B cell (primary cell): ENCODE measurements at regions not wholly inside any gene's neighbourhood (a gene's known extent, or its start where the extent isn't known, plus 50 kb on each side); places are given as distances from the start of the nearest gene placed in this dataset.

Experiments
- ATAC-seq: fragments of 200-7000 bp; cut with Tn5 transposase; one replicate; pipeline ENCODE4 v1.10.0; 2021; ENCODE audit warnings: low read depth, mild to moderate bottlenecking, moderate number of reproducible peaks, moderate library complexity
- CTCF ChIA-PET: fragments of 350-600 bp; sonication (Branson Sonifier 250); formaldehyde crosslinking; loops from one replicate; lab custom pipeline; 2021; ENCODE audit warnings: antibody characterized with exemption, inconsistent platforms; lab: Charles Lee
- POLR2A ChIA-PET: fragments of 350-600 bp; sonication (Branson Sonifier 250); formaldehyde crosslinking; loops from one replicate; lab custom pipeline; 2021; ENCODE audit warnings: antibody characterized with exemption; lab: Charles Lee
- DNase-seq: peaks from one replicate; pipeline ENCODE4 v3.0.0; 2013
- H2AFZ ChIP-seq: 2 replicates; pipeline ENCODE4 v1.6.1; 2012; ENCODE audit warnings: mild to moderate bottlenecking, low read depth, low read length; ENCODE audit not compliant: insufficient read depth, poor library complexity, severe bottlenecking
- H3K27ac ChIP-seq, 2 donors: 1 replicate in 1 of 2; 2 replicates in 1 of 2; pipeline ENCODE4 v1.5.1; 2012 to 2013; ENCODE audit warnings: low read length in 2 of 2, mild to moderate bottlenecking in 2 of 2, moderate library complexity in 1 of 2
- H3K27me3 ChIP-seq, 4 experiments: fragments of 200-600 bp in 1 of 4; sonication (generic) in 1 of 4; replicated peaks in 1 of 4; 1 replicate in 2 of 4; 2 replicates in 2 of 4; pipeline versions ENCODE4 v1.6.1 to v1.7.0; 2013 to 2016; ENCODE audit warnings: low read length in 3 of 4, mild to moderate bottlenecking in 2 of 4, mixed read lengths in 1 of 4, moderate library complexity in 1 of 4; ENCODE audit not compliant: insufficient read depth in 4 of 4, control insufficient read depth in 3 of 4; ENCODE audit errors: control extremely low read depth in 1 of 4
- H3K36me3 ChIP-seq, 2 experiments: replicated peaks in 1 of 2; 1 replicate in 1 of 2; 2 replicates in 1 of 2; pipeline versions ENCODE4 v1.6.1 to v1.7.1; 2013; ENCODE audit warnings: low read length in 1 of 2; ENCODE audit not compliant: insufficient read depth in 2 of 2, control insufficient read depth in 1 of 2; ENCODE audit errors: control extremely low read depth in 1 of 2, extremely low read depth in 1 of 2
- H3K4me1 ChIP-seq, 2 donors: fragments of 200-600 bp in 1 of 2; sonication (generic) in 1 of 2; 1 replicate in 1 of 2; 2 replicates in 1 of 2; pipeline versions ENCODE4 v1.5.1 to v1.6.1; 2013 to 2017; ENCODE audit warnings: low read length in 2 of 2; ENCODE audit not compliant: control insufficient read depth in 2 of 2, insufficient read depth in 2 of 2
- H3K4me2 ChIP-seq: replicated peaks from 2 replicates; pipeline ENCODE3; 2012; ENCODE audit warnings: mild to moderate bottlenecking, low read depth, low read length; ENCODE audit not compliant: poor library complexity, severe bottlenecking
- H3K4me3 ChIP-seq, 5 experiments: fragments of 200-600 bp in 1 of 5; sonication (generic) in 1 of 5; 1 replicate in 3 of 5; 2 replicates in 2 of 5; pipeline versions ENCODE4 v1.5.1 to v1.7.0; 2011 to 2016; ENCODE audit warnings: low read length in 4 of 5, mild to moderate bottlenecking in 4 of 5, low read depth in 2 of 5, control low read depth in 1 of 5, moderate library complexity in 1 of 5; ENCODE audit not compliant: insufficient read depth in 1 of 5; ENCODE audit errors: control extremely low read depth in 1 of 5, extremely low read depth in 1 of 5
- H3K79me2 ChIP-seq: fragments of 200-600 bp; sonication (generic); one replicate; pipeline ENCODE4 v1.6.0; 2016; ENCODE audit warnings: low read length; ENCODE audit not compliant: control insufficient read depth, insufficient read depth
- H3K9ac ChIP-seq: fragments of 200-600 bp; sonication (generic); 2 replicates; pipeline ENCODE4 v1.6.1; 2017; ENCODE audit warnings: mild to moderate bottlenecking, low read length, moderate library complexity
- H3K9me3 ChIP-seq, 3 donors: one replicate each; pipeline versions ENCODE4 v1.6.1 to v1.7.1; 2013; ENCODE audit warnings: low read length in 2 of 3; ENCODE audit not compliant: control insufficient read depth in 2 of 3, insufficient read depth in 1 of 3; ENCODE audit errors: control extremely low read depth in 1 of 3
- H4K20me1 ChIP-seq: 2 replicates; pipeline ENCODE4 v1.6.0; 2012; ENCODE audit warnings: mild to moderate bottlenecking, low read length; ENCODE audit not compliant: insufficient read depth, control insufficient read depth, poor library complexity, severe bottlenecking
- H3K27ac Mint-ChIP-seq: one replicate; pipeline ENCODE4 v1.8.0; 2021; ENCODE audit warnings: mixed read lengths
- H3K27me3 Mint-ChIP-seq: one replicate; pipeline ENCODE4 v1.8.0; 2021; ENCODE audit warnings: mixed read lengths
- H3K4me1 Mint-ChIP-seq: one replicate; pipeline ENCODE4 v1.8.0; 2021; ENCODE audit warnings: mixed read lengths
- H3K4me3 Mint-ChIP-seq: one replicate; pipeline ENCODE4 v1.8.0; 2021; ENCODE audit warnings: mixed read lengths
- H3K9me3 Mint-ChIP-seq: one replicate; pipeline ENCODE4 v1.8.0; 2022; ENCODE audit warnings: mixed read lengths; ENCODE audit not compliant: insufficient read depth
- CTCF ChIP-seq: fragments of 200-600 bp; IDR thresholded peaks from one replicate; pipeline ENCODE4 v1.8.0; 2022; ENCODE audit warnings: antibody characterized with exemption, mild to moderate bottlenecking
- EZH2 ChIP-seq: IDR thresholded peaks from 2 replicates; pipeline ENCODE4 v1.6.1; 2012; ENCODE audit warnings: borderline replicate concordance, low read depth, mild to moderate bottlenecking, moderate library complexity, low read length; ENCODE audit not compliant: insufficient read depth, poor library complexity, severe bottlenecking
- whole genome bisulfite sequencing: methylation state at CpG from one replicate; pipeline ENCODE4 v1.1.5; 2013; ENCODE audit warnings: missing lambda C conversion rate; ENCODE audit not compliant: insufficient coverage; 5-methylcytosine and 5-hydroxymethylcytosine counted together
- intact Hi-C: fragments of 100-400 bp; cut with micrococcal nuclease; formaldehyde crosslinking; loops from one replicate; pipeline ENCODE4 v1.10.0; 2022

GRCh38 chr10:130804281-130804680, 507.2 kb downstream of the TCERG1L start:
- no peak overlapping the region for H3K27ac Mint-ChIP-seq
- Histone ChIP-seq H3K9ac (no peak overlapping the region), H3K36me3 (no peaks in the 10 kb centered on the region), H3K27me3 (no peaks in the 10 kb centered on the region), H2AFZ (no peak overlapping the region), H3K4me1 (no peaks in the 10 kb centered on the region), H4K20me1 (no peaks in the 10 kb centered on the region), H3K4me3 (no peak overlapping the region), H3K79me2 (no peaks in the 10 kb centered on the region), H3K9me3 (peaks cover 0 to 19% (median 0%) of the 10 kb centered on the region in 3 donors), H3K4me2 (no peak overlapping the region), H3K27ac (no peak overlapping the region)
- WGBS = 97% methylated on average over 8 of the region's 8 CpGs
- no peaks in the 10 kb centered on the region for H3K27me3 Mint-ChIP-seq
- ATAC-seq (no peak), DNase-seq (no peak)
- H3K4me3 Mint-ChIP-seq = no peak overlapping the region
- ChIA-PET POLR2A (no interaction called here), CTCF (no interaction called here)
- no peak for TF ChIP-seq CTCF
- TF ChIP-seq EZH2 = no peak
- peaks cover 2% of the 10 kb centered on the region for H3K9me3 Mint-ChIP-seq
- no peaks in the 10 kb centered on the region for H3K4me1 Mint-ChIP-seq
- intact Hi-C loops = no loop called here

- Histone ChIP-seq H3K27me3 (no peaks in the 10 kb centered on the region), H3K27ac (no peak overlapping the region), H3K4me2 (no peak overlapping the region), H3K9ac (no peak overlapping the region), H3K4me1 (no peaks in the 10 kb centered on the region), H3K79me2 (no peaks in the 10 kb centered on the region), H4K20me1 (no peaks in the 10 kb centered on the region), H3K36me3 (no peaks in the 10 kb centered on the region), H3K4me3 (no peak overlapping the region), H3K9me3 (peaks cover 0 to 23% (median 0%) of the 10 kb centered on the region in 3 donors), H2AFZ (no peak overlapping the region)
- H3K4me1 Mint-ChIP-seq = no peaks in the 10 kb centered on the region
- H3K27ac Mint-ChIP-seq = no peak overlapping the region
- ChIA-PET POLR2A (no interaction called here), CTCF (no interaction called here)
- intact Hi-C loops = no loop called here
- ATAC-seq (no peak), DNase-seq (no peak)
- no peak overlapping the region for H3K4me3 Mint-ChIP-seq
- no peak for TF ChIP-seq CTCF
- no peak for TF ChIP-seq EZH2
- H3K9me3 Mint-ChIP-seq = peaks cover 2% of the 10 kb centered on the region
- H3K27me3 Mint-ChIP-seq = no peaks in the 10 kb centered on the region
- 78% methylated on average over 6 of the region's 8 CpGs for WGBS
Measured at GRCh38 chr10:130804778-130805634, 506.5 kb downstream of the TCERG1L start.
